Skeletal muscle tissue (tissue), 3 donors: ENCODE measurements at regions not wholly inside any gene's neighbourhood (a gene's known extent, or its start where the extent isn't known, plus 50 kb on each side); places are given as distances from the start of the nearest gene placed in this dataset.

ENCODE experiments used
- H3K27ac ChIP-seq: one replicate; pipeline ENCODE4 v1.7.0; 2013; ENCODE audit warnings: mild to moderate bottlenecking, low read depth, low read length, inconsistent platforms
- H3K27me3 ChIP-seq, 3 donors: one replicate each; pipeline ENCODE4 v1.7.0; 2013; ENCODE audit warnings: low read length in 3 of 3; ENCODE audit not compliant: control insufficient read depth in 3 of 3, insufficient read depth in 3 of 3
- H3K36me3 ChIP-seq, 3 donors: one replicate each; pipeline ENCODE4 v1.7.0; 2013; ENCODE audit warnings: low read length in 3 of 3; ENCODE audit not compliant: control insufficient read depth in 3 of 3, insufficient read depth in 3 of 3
- H3K4me1 ChIP-seq, 3 donors: one replicate each; pipeline ENCODE4 v1.7.0; 2013; ENCODE audit warnings: low read length in 3 of 3, mild to moderate bottlenecking in 3 of 3; ENCODE audit not compliant: control insufficient read depth in 3 of 3, insufficient read depth in 3 of 3
- H3K4me3 ChIP-seq, 3 donors: one replicate each; pipeline ENCODE4 v1.7.0; 2013; ENCODE audit warnings: low read length in 3 of 3
- H3K9ac ChIP-seq, 3 donors: one replicate each; pipeline ENCODE4 v1.7.0; 2013; ENCODE audit warnings: low read length in 3 of 3, mild to moderate bottlenecking in 3 of 3, moderate library complexity in 2 of 3, low read depth in 1 of 3
- H3K9me3 ChIP-seq, 3 donors: one replicate each; pipeline ENCODE4 v1.7.0; 2013; ENCODE audit warnings: low read length in 3 of 3; ENCODE audit not compliant: control insufficient read depth in 3 of 3
- donor health status: Osteomylitis.

- H3K4me1 ChIP-seq, result no peaks in the 10 kb centered on the region
- no peak overlapping the region for H3K9ac ChIP-seq
- H3K27me3 ChIP-seq, result no peaks in the 10 kb centered on the region
- no peaks in the 10 kb centered on the region for H3K9me3 ChIP-seq
- H3K36me3 ChIP-seq, result no peaks in the 10 kb centered on the region
- H3K4me3 ChIP-seq, result no peak overlapping the region
- H3K27ac ChIP-seq, result no peak overlapping the region
Observed at GRCh38 chr13:62964522-62964921, 1548.9 kb upstream of the PCDH20 start.

GRCh38 chr13:62960723-62961122, 1545.1 kb upstream of the PCDH20 start:
- no peak overlapping the region for H3K27ac ChIP-seq

GRCh38 chr13:62933809-62934208, 1518.2 kb upstream of the PCDH20 start:
- Histone ChIP-seq H3K4me3 (no peak overlapping the region), H3K27me3 (no peaks in the 10 kb centered on the region), H3K9me3 (no peaks in the 10 kb centered on the region), H3K27ac (no peak overlapping the region), H3K36me3 (no peaks in the 10 kb centered on the region), H3K4me1 (no peaks in the 10 kb centered on the region), H3K9ac (no peak overlapping the region)

More at GRCh38 chr13:62960723-62961122, 1545.1 kb upstream of the PCDH20 start:
- no peaks in the 10 kb centered on the region for H3K4me1 ChIP-seq
- no peaks in the 10 kb centered on the region for H3K36me3 ChIP-seq
- no peaks in the 10 kb centered on the region for H3K9me3 ChIP-seq
- no peaks in the 10 kb centered on the region for H3K27me3 ChIP-seq
- H3K9ac ChIP-seq, result no peak overlapping the region
- no peak overlapping the region for H3K4me3 ChIP-seq

- Histone ChIP-seq H3K27ac (no peak overlapping the region), H3K4me1 (no peaks in the 10 kb centered on the region), H3K27me3 (no peaks in the 10 kb centered on the region), H3K9ac (no peak overlapping the region), H3K4me3 (no peak overlapping the region), H3K9me3 (no peaks in the 10 kb centered on the region), H3K36me3 (no peaks in the 10 kb centered on the region)
Observed at GRCh38 chr13:62932256-62932883, 1516.7 kb upstream of the PCDH20 start.

- Histone ChIP-seq H3K4me3 (no peak overlapping the region), H3K36me3 (no peaks in the 10 kb centered on the region), H3K27ac (no peak overlapping the region)
Observed at GRCh38 chr13:62931853-62932252, 1516.2 kb upstream of the PCDH20 start.

DNA sequence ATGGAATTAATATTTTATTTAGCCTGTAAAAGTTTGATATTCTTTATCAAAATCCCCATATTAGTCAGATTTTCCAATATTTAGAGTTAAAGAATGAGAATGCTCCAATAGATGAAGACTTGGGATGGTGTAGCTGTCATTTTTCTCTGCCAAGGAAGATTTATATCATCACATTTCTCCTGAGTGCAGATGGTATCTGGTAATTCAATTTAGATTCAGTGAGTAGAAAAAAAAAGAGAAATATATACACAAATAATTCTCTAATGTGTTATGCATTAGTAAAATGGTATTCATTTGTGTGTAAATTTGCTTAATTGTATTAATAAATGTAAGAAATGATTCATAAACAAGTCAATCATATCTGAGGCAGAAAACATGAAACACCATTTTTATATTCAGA, 1508.7 kb upstream of the PCDH20 start:
- no peak overlapping the region for H3K27ac ChIP-seq

More at GRCh38 chr13:62931853-62932252, 1516.2 kb upstream of the PCDH20 start:
- H3K9ac ChIP-seq, result no peak overlapping the region
- no peaks in the 10 kb centered on the region for H3K27me3 ChIP-seq
- H3K9me3 ChIP-seq, result no peaks in the 10 kb centered on the region
- H3K4me1 ChIP-seq, result no peaks in the 10 kb centered on the region

DNA sequence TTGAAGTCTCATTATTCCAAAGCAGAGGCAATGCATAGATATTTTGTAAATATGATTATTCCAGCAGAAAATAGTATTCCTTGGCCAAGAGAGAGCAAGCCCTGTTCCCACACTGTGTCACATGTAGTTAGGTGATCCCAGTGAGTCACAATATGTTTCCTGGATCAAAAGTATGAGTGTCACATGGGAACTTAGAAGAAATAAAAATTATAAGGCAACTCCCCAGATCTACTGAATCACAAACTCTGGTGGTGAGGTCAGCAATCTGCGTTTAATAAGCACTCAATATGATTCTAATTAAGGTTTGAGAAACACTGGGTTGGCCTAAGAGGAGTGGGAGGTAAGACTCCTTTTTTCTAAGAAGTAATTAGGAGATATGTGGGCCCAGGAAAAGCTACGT, 1504.5 kb upstream of the PCDH20 start:
- Histone ChIP-seq H3K9ac (no peak overlapping the region), H3K4me3 (no peak overlapping the region), H3K27me3 (no peaks in the 10 kb centered on the region), H3K27ac (no peak overlapping the region), H3K4me1 (no peaks in the 10 kb centered on the region), H3K9me3 (no peaks in the 10 kb centered on the region), H3K36me3 (no peaks in the 10 kb centered on the region)

More for the DNA sequence above, 1508.7 kb upstream of the PCDH20 start:
- no peak overlapping the region for H3K4me3 ChIP-seq
- H3K4me1 ChIP-seq, result no peaks in the 10 kb centered on the region
- no peaks in the 10 kb centered on the region for H3K9me3 ChIP-seq
- H3K9ac ChIP-seq, result no peak overlapping the region
- H3K27me3 ChIP-seq, result no peaks in the 10 kb centered on the region
- H3K36me3 ChIP-seq, result no peaks in the 10 kb centered on the region

DNA sequence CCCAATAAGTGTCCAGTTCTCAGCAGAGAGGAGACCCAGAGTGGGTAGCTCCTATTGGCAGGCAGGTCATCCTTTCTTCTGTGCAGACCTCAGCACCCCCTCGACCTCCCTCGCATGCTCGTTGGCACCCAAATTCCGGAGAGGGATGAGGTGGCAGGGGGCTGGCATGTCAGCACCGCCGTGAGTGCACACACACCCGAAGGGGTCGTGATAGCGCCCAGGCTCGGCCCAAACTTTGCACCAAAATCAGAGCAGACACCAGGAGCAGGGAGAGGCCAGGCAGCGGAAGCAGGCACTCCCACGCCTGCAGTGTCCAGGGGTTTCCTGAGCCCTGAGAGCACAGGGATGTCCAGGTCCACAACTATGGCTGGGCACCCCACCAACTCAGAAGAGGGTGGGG, 1503.8 kb upstream of the PCDH20 start:
- no peaks in the 10 kb centered on the region for H3K4me1 ChIP-seq
- H3K27me3 ChIP-seq, result no peaks in the 10 kb centered on the region
- no peaks in the 10 kb centered on the region for H3K36me3 ChIP-seq
- H3K9me3 ChIP-seq, result no peaks in the 10 kb centered on the region
- no peak overlapping the region for H3K9ac ChIP-seq
- H3K27ac ChIP-seq, result no peak overlapping the region
- no peak overlapping the region for H3K4me3 ChIP-seq

DNA sequence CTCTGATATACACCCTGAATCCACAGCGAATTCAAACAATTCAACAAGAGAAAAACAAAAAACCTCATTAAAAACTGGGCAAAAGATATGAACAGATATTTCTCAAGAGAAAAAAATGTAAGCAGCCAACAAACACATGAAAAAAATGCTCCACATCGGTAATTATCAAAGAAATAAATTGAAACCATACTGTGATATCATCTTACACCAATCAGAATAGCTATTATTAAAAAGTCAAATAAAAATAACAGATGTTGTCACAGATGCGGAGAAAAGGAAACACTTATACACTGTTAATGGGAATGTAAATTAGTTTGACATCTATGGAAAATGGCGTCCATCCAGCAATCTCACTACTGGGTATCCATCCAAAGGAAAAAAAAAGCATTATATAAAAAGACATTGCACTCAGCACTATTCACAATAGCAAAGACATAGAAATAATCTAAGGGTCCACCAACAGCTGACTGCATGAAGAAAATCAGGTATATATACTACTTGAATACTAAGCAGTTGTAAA, 1495.0 kb upstream of the PCDH20 start:
- Histone ChIP-seq H3K4me1 (no peaks in the 10 kb centered on the region), H3K9me3 (no peaks in the 10 kb centered on the region), H3K27me3 (no peaks in the 10 kb centered on the region), H3K4me3 (no peak overlapping the region), H3K9ac (no peak overlapping the region), H3K36me3 (no peaks in the 10 kb centered on the region), H3K27ac (no peak overlapping the region)

- H3K36me3 ChIP-seq, result no peaks in the 10 kb centered on the region
- H3K9me3 ChIP-seq, result no peaks in the 10 kb centered on the region
- H3K27ac ChIP-seq, result no peak overlapping the region
- H3K4me3 ChIP-seq, result no peak overlapping the region
- no peaks in the 10 kb centered on the region for H3K4me1 ChIP-seq
- no peak overlapping the region for H3K9ac ChIP-seq
- no peaks in the 10 kb centered on the region for H3K27me3 ChIP-seq
Observed at GRCh38 chr13:62908321-62908720, 1492.7 kb upstream of the PCDH20 start.
